GM18498 (cell line): ENCODE measurements at regions not wholly inside any gene's neighbourhood (a gene's known extent, or its start where the extent isn't known, plus 50 kb on each side); places are given as distances from the start of the nearest gene placed in this dataset.
"Not testable (repeated sequence)": the region's sequence is repeated elsewhere in the genome, so short reads cannot be mapped to it uniquely, and the experiment has no call there.

Experiments
- ATAC-seq: cut with Tn5 transposase; IDR thresholded peaks from one replicate; pipeline ENCODE4 v1.9.1; 2021; ENCODE audit warnings: mild to moderate bottlenecking, moderate library complexity; ENCODE audit not compliant: unreplicated experiment

DNA sequence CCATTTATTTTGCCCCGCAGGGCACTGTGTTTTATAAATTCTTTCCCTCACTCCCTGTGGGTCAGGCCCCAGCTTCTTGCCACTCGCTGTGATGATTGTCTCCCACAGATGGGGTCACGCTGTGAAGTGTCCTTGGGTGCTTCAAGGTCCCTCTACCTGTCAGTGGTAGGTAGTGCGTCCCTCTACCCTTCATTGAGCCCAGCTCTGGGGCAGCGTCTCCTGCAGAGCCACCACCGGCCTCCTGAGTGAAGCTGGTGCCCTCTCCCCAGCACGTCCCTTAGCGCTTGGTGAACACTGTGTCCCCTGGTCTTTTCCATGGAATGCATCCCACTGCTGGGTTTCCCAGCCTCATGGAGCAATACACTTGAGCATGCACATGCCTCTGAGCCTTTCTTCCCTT, 108.2 kb downstream of the NRN1 start:
- ATAC-seq: no peak

DNA sequence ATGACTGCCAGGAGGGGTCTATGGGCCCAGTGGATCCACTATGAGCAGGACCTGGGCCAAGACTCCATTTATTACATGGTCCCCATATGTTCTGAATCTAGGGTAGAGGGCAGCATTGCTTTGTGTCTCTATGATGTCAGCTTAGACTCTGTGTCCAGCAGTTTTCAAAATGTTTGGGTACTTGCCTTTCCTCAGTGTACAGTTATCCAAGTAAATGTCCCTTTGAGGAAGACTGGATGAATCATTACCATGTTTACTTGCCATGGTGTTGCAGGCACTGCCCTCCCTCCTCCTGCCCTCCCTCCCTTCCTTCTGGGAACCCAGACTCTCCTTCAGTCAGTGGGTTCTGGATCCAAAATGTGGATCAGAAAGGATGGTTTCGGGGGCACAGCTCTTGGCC, 108.6 kb downstream of the NRN1 start:
- ATAC-seq: no peak

DNA sequence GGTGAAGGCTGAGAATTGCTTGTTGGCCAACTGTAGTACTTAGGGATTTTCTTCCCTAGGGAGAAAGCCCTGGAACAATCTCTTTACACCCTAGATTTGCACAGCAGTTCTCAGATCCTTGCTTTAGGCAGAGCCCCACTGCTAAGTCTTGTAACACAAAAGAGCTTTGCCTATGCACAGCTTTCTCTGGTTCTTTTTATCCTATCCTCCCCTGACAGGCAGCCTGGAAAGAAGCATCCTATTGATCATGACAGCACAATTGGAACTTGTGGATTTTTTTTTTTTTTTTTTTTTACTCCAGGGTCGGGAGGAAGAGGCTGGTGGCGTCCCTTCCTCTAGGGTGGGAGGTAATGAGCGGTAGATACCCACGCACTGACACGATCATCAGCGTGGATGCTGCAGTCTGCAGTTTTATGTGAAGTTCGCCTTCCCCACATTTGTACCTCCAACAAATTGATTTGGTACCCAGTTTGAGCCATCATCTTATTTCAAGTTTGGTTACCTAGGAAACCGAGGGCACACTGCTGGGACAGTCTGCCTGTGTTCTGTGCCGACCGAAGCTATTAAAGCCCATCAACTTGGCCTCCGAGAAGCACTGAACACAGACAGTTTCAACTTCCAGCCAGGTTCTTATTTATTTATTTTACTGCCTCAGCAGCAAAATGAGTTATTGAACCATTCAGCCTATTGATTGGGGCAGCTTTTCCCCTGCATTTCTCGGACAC, 110.1 kb downstream of the NRN1 start:
- no peak for ATAC-seq

DNA sequence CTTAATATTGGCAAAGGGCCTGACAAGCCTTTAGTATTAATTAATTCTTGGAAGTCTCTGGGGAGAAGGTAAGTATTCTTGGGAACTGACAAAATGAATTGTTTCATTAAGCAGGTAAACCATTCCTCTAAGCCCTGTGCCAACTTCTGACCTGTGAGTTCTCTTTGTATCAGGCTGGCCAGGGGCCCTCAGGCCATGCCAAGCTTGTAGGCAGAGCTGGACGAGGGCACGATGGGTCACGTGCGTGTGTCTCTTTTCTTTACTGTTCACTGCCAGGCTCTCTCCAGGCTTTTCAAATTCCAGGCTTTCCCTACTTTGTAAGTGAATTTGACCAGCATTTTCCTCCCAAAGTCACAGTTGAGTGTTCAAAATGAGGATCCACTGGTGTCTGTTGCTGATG, 112.4 kb downstream of the NRN1 start:
- no peak for ATAC-seq

DNA sequence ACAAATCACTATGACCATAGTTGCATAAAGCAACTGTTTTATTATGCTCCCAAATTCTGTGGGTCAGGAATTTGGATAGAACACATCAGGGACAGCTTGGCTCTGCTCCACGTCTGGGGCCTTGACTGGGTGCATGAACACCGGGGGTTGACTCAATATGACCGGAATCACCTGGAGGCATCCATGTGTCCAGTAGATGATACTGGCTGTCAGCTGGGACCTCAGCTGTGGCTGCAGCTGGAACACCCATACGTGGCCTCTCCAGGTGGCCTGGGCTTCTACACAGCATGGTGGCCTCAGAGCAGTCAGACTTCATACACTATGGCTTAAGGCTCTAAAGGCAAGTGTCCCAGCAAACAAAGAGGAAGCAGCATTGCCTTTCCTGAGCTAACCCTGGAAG, 113.4 kb downstream of the NRN1 start:
- no peak for ATAC-seq

DNA sequence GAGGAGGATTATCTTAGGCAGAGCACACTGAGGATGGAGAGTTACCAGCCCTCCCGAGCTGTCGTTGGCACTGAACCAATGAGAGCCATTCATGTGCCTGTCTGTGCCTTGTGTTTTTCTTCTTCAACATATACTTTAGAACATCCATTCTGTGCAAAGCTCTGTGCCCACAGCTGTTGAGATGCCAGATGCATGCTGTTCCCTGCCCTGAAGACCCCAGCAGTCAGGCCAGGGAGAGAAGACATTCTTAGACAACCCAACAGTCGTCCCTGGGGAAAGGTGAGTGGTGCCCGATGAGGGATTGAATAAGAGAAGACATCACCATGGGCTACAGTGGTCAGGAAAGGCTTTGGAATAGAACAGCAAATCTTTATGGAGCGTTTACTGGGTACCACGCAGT, 114.1 kb downstream of the NRN1 start:
- no peak for ATAC-seq

DNA sequence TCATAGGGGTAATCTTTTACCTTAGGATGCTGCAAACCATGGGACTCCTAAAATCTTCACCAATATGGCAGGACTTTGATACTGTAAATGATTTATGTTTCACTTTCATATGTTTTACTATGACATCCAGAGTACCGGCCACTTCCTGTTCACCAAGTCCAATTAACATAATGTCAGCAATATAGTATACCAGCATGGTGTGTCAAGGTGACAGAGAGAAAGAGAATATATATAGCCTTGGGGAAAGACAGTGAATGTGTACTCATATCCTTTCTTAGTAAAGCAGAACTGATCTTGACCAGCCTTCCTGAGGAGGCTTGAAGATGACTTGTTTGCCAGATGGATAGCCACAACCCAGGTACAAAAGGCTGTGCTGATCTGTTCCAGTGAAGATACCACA, 127.9 kb downstream of the NRN1 start:
- no peak for ATAC-seq

DNA sequence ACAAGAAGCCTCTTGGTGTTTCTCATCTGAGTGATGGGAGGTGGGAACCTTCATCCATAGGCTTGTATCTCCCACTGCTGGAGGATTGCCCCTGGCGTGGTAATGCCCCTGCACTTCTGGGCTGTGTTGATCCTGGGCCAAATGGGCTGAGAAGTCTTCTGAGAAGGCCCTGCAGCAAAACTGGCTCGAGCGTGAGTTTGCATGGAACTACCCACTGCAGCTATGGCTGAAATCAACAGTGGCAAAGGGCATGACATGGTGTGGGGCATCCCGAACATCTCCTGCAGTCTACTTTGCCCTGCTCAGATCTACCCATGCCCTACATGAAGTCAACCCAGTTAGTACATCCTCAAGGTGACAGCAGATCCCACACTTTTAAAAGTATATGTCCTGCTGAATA, 130.6 kb downstream of the NRN1 start:
- ATAC-seq: no peak

DNA sequence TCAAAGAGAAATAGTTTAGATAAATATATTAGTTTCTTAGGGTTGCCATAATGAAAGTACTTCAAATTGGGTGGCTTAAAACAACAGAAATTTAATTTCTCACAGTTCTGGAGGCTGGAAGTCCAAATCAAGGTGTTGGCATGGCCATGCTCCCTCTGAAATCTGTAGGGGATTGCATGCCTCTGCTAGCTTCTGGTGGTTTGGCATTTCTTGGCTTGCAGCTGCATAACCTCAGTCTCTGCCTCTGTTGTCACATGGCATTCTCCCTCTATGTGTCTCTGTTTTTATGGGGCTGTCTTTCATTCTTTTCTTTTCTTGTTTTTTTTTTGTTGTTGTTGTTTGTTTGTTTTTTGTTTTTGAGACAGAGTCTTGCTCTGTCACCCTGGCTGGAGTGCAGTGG, 132.7 kb downstream of the NRN1 start:
- ATAC-seq: not testable (repeated sequence)

DNA sequence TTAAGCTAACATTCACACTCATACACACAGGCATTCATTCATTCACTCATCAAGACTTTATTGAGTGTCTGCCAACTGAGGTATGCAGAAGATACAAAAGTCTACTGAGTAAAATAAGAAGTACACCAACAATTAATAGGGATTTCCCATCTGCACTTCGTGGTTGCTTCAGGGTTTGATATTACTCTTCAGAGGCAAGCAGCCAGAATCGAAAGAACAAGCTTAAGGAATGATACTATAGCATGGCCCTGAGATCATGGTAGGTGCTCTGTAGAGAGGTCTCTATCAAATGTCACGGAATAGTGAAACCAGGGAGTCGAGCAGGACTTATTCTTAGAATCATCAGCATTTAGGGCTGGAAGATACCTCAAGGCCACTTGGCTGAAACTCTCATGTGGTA, 135.4 kb downstream of the NRN1 start:
- ATAC-seq: no peak

DNA sequence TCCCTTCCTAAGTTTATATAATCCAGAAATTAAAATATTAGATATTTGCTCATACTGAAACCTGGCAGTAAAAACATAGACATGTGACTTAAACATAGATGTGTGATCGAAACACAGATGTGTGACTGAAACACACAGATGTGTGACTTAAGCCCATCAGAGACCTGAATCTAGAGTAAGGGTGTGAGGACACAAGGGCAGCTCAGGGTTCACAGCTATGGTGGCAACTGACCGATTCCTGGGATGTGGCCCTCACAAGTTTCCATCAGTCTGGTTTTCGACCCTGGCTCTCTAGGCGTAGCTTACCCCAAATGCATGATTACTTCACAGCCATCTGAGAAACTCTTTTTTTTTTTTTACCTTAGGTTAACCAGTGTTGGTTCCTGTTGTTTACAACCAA, 137.0 kb downstream of the NRN1 start:
- peak; percentile 67 for ATAC-seq

DNA sequence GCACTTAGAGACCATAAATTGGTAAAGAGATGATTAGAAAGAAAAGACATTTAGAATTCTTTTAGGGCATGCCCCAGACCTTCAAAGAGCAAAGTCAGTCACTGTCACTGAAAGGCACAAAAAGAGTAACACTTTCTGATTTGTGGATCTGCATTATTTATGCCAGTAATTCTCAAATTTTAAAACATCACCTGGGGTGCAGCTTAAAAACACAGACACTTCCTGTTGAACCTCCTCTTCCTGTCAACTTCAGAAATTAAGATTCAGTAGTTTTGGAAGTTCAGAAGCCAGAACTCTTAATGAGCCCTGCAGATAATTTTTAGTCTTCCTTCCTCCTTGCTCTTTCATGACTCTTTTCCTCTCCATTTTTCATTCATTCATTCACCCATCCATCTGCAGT, 137.5 kb downstream of the NRN1 start:
- ATAC-seq: peak; percentile 20

DNA sequence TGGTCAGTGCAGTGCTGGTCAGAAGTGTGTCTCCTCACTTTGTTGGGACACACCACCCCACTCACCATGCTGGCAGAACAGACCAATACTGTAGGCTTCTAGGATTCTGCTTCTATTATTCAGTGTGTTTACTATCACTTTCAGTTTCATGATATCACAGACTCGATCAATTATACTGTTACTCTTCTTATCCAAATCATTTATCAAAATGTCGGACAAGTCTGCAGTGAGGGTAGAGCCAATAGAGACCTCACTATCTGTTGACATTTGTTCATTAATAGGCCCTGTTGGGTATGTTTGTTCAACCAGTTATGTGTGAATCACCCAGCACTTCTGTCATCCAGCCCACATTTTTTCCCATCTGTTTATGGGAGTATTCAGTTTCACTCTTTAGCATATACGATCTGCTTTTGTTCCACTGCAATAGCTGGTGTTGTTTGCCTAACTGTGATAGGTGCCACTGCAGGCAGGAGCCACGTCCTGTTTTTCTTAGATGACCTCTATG, 140.1 kb downstream of the NRN1 start:
- no peak for ATAC-seq

DNA sequence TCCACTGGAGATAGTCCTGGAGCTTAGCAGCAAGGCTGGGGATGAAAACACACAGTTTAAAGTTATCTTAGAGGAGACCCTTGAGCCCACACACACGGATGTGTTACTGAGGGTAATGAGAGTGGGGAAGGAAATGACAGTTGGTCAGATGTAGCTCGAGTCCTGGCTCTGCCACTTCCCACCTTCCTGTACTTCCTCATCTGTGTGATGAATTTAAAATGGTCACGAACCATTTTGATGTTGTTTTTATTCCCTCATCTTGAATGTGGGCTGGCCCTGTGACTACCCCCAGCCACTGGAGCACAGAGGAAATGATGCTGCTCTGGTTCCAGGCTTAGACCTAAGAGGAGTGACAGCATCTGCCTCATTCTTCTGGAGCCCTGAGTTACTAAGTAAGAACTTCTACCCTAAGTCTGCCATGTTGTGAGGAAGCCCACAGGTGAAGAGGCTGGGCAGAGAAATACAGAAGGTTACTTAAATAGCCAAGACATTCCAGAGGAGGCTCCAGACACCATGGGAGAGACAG, 141.2 kb downstream of the NRN1 start:
- no peak for ATAC-seq

DNA sequence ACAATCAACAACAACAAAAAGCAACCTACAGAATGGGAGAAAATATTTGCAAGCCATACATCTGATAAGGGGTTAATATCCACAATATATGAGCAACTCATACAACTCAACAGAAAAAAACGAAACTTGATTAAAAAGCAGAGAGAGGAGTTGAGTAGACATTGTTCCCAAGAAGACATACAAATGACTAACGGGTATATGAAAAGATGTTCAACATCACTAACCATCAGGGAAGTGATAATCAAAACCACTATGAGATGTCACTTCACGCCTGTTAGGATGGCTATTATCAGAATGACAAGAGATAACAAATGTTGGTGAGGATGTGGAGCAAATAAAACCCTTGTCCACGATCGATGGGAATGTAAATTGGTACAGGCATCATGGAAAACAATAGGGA, 145.9 kb downstream of the NRN1 start:
- ATAC-seq: no peak

DNA sequence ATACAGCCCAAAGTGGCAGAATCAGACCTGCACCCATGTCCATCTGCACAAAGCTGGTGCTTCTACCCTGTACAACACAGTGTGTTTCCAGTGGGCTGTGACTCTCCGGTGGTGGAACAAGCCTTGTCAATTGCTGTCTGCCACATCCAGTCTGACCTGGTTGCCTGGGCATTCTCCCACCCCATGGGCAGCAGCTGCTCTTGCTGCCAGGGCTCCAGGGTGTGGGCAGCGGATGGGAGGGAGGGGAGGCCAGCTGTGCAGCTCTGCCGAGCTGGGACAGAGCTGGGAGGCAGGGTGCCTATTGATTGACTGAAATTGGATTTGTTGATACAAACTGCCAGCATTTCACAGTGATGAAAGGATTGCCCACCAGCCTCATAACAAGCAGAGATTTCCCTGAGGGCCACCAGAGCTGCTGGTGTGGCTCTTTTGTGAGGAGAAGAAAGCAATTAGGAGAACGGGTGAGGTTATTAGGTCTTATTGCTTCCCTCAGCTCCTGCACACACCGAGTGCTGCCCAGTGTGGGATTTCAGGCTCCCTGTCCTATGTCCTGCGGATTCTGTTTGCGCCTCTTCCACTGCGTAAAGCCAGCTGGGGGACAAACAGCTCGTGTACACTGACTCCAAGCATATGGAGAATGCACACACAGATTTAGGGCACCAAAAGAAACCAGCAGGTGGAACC, 150.8 kb downstream of the NRN1 start:
- no peak for ATAC-seq

DNA sequence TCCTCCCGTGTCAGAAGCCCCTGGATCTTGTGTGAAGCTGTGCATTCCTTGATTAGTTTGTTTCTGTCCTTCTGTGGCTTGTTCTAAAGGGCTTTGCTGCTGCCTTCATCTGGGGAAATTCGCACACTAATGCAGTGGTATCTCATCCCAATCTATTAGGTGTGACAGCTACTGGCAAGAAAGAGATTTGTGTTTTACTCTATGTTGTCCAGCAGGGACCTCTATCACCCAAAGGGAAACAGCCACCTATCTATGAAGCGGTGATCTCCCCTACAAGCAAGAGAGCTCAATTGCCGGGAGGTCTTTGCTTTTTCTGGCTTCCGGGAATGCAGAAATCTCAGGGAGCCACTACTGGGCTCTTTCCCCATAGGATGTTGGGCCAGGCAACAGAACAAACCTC, 151.8 kb downstream of the NRN1 start:
- no peak for ATAC-seq

DNA sequence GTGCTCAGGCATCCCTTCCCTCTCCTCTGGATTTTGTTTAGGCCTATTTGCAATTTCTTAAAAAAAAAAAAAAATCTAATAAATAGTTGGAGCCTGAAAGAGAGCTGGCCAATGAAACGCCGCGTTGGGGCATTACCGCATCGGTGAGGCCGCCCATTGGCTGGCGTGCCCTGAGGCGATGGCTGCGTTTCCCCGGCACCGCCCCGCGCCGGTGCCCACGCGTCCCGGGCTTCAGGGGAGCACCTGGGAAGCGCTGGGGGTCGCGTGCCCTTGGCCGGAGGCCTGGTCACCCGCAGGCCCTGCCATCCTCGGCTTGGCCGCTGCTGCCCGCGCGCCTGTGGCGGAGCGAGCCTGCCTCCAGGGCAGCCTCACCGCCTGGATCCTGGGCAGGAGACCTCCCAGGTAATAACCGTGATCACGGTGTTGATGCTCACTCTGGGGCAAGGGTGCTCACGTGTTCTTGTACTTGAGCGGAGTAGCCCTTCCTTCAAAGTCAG, 155.4 kb downstream of the NRN1 start:
- ATAC-seq: peak; percentile 78

DNA sequence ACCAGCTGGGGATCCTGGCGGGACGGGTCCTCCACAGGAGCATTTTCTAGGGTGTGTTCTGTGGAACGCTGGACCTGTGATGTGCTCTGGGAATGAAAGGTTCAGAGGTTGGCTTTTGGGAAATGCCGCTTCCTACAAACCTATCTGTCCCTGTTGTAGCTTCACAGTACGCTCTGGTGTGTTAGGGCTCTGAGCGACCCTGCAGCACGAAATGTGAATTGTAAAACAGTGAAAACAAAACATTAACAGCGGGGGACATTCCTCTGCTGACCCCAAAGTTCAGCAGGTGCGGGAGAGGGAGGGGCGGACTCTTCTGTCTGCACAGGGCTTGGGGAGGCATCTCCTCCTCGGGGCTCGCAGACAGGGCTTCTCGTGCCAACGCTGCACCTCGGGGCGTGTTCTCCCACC, 155.9 kb downstream of the NRN1 start:
- ATAC-seq: peak; percentile 19

DNA sequence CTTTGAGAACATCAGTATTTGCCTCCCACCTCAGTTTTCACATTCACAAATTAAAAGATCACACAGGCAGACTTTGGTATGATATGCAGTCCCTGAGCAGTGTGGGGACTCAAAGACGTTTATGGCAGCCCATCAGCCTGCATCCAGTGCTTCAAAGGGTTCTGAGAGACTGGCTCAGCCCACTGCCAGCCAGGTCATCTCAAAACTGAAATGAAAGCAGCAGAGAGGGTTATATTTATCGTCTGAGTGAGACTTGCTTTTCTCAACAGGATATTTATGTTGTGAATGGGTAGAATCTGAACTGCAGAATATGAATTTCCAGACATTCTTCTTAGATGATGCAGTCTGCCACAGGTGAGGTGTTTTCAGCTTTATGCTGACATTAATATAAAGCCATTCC, 159.8 kb downstream of the NRN1 start:
- peak; percentile 62 for ATAC-seq

DNA sequence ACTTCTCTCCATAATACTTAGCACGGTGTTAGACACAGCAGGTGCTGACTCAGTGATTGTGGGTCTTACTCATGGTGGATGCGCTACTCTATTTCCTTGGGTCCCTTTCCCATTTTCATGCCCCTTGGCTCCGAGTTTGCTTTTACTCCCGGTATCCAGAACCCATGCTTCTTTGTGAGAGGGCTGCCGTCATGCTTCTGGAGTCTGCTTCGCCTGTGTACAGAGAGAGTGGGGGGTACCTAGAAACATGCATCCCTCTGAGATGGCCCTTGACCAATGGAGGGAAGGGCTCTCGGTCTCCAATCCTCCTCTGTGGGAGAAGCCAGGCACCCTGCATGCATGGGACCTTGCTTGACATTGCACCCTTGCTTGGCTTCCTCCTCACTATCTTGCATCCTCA, 160.4 kb downstream of the NRN1 start:
- no peak for ATAC-seq

DNA sequence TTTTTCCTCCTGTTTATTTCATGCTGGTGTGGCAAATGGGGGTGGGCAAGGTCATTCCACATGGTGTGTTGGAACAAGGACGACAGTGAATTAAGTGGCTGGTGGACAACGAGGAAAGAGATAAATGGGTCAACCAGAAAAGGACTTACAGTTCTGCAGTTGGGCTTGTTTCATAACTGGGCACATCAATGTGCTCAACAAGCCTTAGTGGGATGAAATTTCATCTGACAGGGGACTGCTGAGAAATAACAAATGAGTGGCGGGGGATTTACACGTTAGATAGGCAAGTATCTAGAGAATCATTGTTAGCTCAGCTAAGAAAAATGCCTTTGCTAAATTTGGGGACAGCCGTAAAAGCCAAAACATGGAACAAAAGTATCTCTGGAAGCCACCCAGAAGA, 163.6 kb downstream of the NRN1 start:
- ATAC-seq: no peak
